Progenitor cell of endocrine pancreas (in vitro differentiated cells): ENCODE measurements at regions not wholly inside any gene's neighbourhood (a gene's known extent, or its start where the extent isn't known, plus 50 kb on each side); places are given as distances from the start of the nearest gene placed in this dataset.

Source experiments
- DNase-seq: peaks from one replicate; pipeline ENCODE4 v3.0.0; 2021; ENCODE audit warnings: low spot score; ENCODE audit not compliant: unreplicated experiment
- H3K27ac Mint-ChIP-seq: 2 replicates; pipeline ENCODE4 v1.8.0; 2021; ENCODE audit warnings: mild to moderate bottlenecking, moderate library complexity, mixed read lengths
- H3K27me3 Mint-ChIP-seq: 2 replicates; pipeline ENCODE4 v1.8.0; 2021; ENCODE audit warnings: mixed read lengths
- H3K36me3 Mint-ChIP-seq: 2 replicates; pipeline ENCODE4 v1.8.0; 2022; ENCODE audit warnings: mixed read lengths; ENCODE audit not compliant: insufficient read depth
- H3K4me1 Mint-ChIP-seq: 2 replicates; pipeline ENCODE4 v1.8.0; 2021; ENCODE audit warnings: low read depth, mixed read lengths
- H3K4me3 Mint-ChIP-seq: 2 replicates; pipeline ENCODE4 v1.8.0; 2021; ENCODE audit warnings: low read depth, mild to moderate bottlenecking, moderate library complexity, mixed read lengths
- H3K9me3 Mint-ChIP-seq: 2 replicates; pipeline ENCODE4 v1.8.0; 2021; ENCODE audit warnings: low read depth, mixed read lengths
- CTCF ChIP-seq: fragments of 200-600 bp; sonication (generic); IDR thresholded peaks from one replicate; pipeline ENCODE4 v1.5.0; 2021; ENCODE audit warnings: antibody characterized with exemption, mild to moderate bottlenecking; ENCODE audit not compliant: unreplicated experiment

DNA sequence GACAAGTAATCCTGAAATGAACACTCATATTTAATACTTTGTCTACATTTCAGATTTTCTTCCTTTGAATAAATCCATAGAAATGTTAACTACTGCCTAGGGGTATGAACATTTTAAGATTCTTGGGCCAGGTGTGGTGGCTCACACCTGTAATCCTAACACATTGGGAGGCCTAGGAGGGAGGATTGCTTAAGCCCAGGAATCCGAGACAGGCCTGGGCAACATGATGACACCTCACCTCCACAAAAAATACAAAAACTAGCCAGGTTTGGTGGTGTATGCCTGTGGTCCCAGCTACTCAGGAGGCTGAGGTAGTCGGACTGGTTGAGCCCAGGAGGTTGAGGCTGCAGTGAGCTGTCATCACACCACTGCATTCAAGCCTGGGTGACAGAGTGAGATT is 73.9 kb upstream of the PIAS1 start:
- no peaks in the 10 kb centered on the region for H3K36me3 Mint-ChIP-seq
- H3K4me3 Mint-ChIP-seq = no peak overlapping the region
- H3K9me3 Mint-ChIP-seq = peaks cover 19% of the 10 kb centered on the region
- no peak overlapping the region for H3K27ac Mint-ChIP-seq
- no peak for DNase-seq
- no peaks in the 10 kb centered on the region for H3K27me3 Mint-ChIP-seq
- TF ChIP-seq CTCF = no peak
- H3K4me1 Mint-ChIP-seq = no peaks in the 10 kb centered on the region

DNA sequence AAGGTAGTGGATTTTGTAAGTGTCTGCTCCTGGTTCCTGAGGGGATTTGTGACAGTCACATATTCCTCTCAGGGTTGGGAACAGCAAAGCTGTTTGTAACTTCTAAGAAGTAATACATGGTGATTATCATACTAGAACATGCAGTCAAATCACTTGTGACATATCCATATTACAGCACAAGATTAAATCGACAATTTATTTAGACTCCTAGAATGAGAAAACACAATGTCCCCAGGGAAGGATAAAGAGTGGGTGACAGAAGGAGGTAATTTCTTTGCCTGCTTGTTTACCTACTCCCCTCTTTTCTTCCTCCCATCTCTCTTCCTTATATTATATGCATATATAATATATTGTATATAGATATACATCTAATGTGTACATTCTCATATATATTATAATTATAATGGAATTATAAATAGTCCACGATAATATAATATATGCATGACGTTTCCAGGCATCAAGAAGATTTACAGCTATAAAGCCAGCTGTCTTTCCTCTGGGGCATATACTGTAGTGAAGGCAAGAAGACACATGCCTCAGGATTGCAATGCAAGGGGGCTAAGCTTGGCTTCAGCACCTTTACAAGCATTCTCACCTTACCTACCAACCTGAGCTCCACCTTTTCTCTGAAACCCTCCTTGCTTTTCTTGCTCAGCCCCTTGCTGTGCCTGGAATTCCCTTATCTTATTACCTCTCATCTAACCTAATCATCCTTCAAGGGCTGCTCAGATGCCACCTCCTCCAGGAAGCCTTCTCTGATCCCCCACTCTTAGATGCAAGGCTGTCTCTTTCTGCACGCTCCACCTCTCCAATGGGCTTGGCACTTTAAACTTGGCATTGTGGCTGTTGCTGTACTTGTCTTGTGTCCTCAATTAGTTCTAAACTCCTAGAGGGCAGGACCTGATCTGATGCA is 73.1 kb upstream of the PIAS1 start:
- H3K36me3 Mint-ChIP-seq = no peaks in the 10 kb centered on the region
- no peaks in the 10 kb centered on the region for H3K4me1 Mint-ChIP-seq
- H3K27ac Mint-ChIP-seq = no peak overlapping the region
- DNase-seq = no peak
- H3K9me3 Mint-ChIP-seq = peaks cover 18% of the 10 kb centered on the region
- H3K27me3 Mint-ChIP-seq = no peaks in the 10 kb centered on the region
- no peak overlapping the region for H3K4me3 Mint-ChIP-seq
- no peak for TF ChIP-seq CTCF

DNA sequence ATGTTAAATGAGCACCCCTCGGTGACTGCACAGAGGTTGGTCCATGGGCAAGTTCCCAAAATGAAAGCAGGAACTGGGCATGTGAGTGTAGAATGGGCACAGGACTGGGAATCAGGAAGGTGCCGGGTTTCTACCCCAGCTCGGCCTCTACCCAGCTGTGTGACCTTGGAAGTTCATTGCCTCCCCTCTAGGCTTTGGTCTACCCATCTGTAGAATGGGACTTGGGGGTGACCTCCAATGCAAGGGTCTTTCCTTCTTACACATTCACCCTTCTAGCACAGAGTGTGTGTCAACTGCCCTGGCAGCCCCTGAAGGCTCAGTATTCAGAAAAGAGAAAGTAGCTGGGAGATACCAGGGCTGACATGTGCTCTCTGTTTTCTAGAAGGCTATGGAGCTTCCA is 72.3 kb upstream of the PIAS1 start:
- TF ChIP-seq CTCF = no peak
- Mint-ChIP-seq H3K27ac (no peak overlapping the region), H3K4me1 (no peaks in the 10 kb centered on the region), H3K9me3 (peaks cover 13% of the 10 kb centered on the region), H3K4me3 (no peak overlapping the region), H3K27me3 (no peaks in the 10 kb centered on the region), H3K36me3 (no peaks in the 10 kb centered on the region)
- DNase-seq = no peak

GRCh38 chr15:67991706-67992105 is 62.4 kb upstream of the PIAS1 start:
- no peaks in the 10 kb centered on the region for H3K9me3 Mint-ChIP-seq
- TF ChIP-seq CTCF = no peak
- no peak for DNase-seq
- no peaks in the 10 kb centered on the region for H3K36me3 Mint-ChIP-seq
- H3K27me3 Mint-ChIP-seq = peaks cover 3% of the 10 kb centered on the region
- H3K27ac Mint-ChIP-seq = no peak overlapping the region
- no peak overlapping the region for H3K4me3 Mint-ChIP-seq
- H3K4me1 Mint-ChIP-seq = peaks cover 2% of the 10 kb centered on the region

DNA sequence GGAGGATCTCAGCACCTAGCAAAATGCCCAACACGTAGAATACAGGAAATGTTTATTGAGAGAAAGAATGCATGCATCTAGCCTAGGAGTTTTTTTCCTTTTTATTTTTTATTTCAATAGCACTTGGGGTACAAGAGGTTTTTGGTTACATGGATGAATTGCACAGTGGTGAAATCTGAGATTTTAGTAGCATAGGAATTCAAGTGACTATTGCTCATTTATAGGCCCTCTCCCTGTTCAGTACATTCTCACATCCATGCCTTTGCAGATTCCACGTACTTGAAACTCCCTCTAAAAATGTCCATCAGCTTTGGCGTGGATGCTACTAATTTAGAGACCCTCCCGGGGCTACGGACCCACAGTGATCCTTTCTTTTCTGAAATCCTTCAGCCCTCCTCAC is 61.7 kb upstream of the PIAS1 start:
- TF ChIP-seq CTCF = no peak
- Mint-ChIP-seq H3K9me3 (no peaks in the 10 kb centered on the region), H3K4me3 (no peak overlapping the region), H3K27ac (no peak overlapping the region), H3K27me3 (peaks cover under 1% of the 10 kb centered on the region), H3K36me3 (no peaks in the 10 kb centered on the region), H3K4me1 (peaks cover 2% of the 10 kb centered on the region)
- no peak for DNase-seq
